A549 (cell line): ENCODE measurements at regions not wholly inside any gene's neighbourhood (a gene's known extent, or its start where the extent isn't known, plus 50 kb on each side); places are given as distances from the start of the nearest gene placed in this dataset.

Experiments used
- CHD4 ChIP-seq: fragments of 200-600 bp; sonication (generic); IDR thresholded peaks from 2 replicates; pipeline ENCODE4 v1.6.1; 2016; ENCODE audit warnings: antibody characterized with exemption, mild to moderate bottlenecking, borderline replicate concordance
- CTCF ChIP-seq: fragments of >200 bp; sonication (Bioruptor Twin); formaldehyde crosslinking; IDR thresholded peaks from 3 replicates; pipeline ENCODE4 v1.5.1; 2016
- EP300 ChIP-seq, 2 experiments: fragments of >200 bp; sonication (Bioruptor Twin); formaldehyde crosslinking; IDR thresholded peaks; 2 replicates in 1 of 2; 3 replicates in 1 of 2; pipeline ENCODE4 v1.6.1; 2016 to 2017
- HEYL ChIP-seq: fragments of 250-450 bp; sonication (Bioruptor Pico); IDR thresholded peaks from 2 replicates; pipeline ENCODE4 v1.8.0; 2021; ENCODE audit warnings: mild to moderate bottlenecking, moderate library complexity
- KDM1A ChIP-seq: fragments of 200-600 bp; sonication (generic); IDR thresholded peaks from 2 replicates; pipeline ENCODE4 v1.6.1; 2016; ENCODE audit warnings: low read depth, mild to moderate bottlenecking
- NFE2L2 ChIP-seq: fragments of 150-350 bp; conservative IDR thresholded peaks from 2 replicates; pipeline ENCODE4 v1.6.1; 2014; ENCODE audit warnings: low read length
- POLR2A ChIP-seq: IDR thresholded peaks from 2 replicates; pipeline ENCODE4 v1.6.1; 2012; ENCODE audit warnings: mild to moderate bottlenecking, low read length

GRCh38 chr3:66860771-66861170 lies 137.3 kb upstream of the KBTBD8 start:
- no peak for TF ChIP-seq CTCF
- no peak for TF ChIP-seq POLR2A
- no peak for TF ChIP-seq HEYL
- TF ChIP-seq KDM1A: no peak
- no peak for TF ChIP-seq CHD4
- no peak for TF ChIP-seq EP300 (IDR thresholded peaks at IDR 0.05)
- TF ChIP-seq NFE2L2: no peak
